ENCODE measurements at regions not wholly inside any gene's neighbourhood (a gene's known extent, or its start where the extent isn't known, plus 50 kb on each side); places are given as distances from the start of the nearest gene placed in this dataset.

DNA sequence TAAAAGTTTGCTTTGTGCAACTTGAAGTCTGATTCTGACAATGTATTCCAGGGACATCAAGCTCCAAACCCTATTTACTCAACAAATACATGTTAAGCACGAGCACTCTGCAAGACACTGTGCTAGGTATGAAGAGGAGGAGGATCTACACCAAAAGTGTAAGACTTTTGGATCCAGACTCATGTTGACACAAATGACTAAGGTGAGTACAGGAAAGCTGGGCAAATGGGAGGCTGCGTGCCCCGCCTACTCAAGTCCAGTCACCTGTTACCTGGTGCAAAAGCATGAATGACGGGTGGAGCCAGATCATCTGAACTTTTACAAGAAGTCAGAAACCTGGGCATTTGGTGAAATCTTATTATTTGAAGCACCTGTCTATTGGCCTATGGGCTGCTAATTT lies 120.7 kb downstream of the ABCC12 start:
- no peak for TF ChIP-seq EZH2 (IDR thresholded peaks at IDR 0.05; ENCODE audit: insufficient read depth, poor library complexity, severe bottlenecking)
- TF ChIP-seq EZH2phosphoT487 (IDR thresholded peaks at IDR 0.05; ENCODE audit: insufficient read depth, low read depth) = no peak
